NT2/D1 (cell line): ENCODE measurements at regions not wholly inside any gene's neighbourhood (a gene's known extent, or its start where the extent isn't known, plus 50 kb on each side); places are given as distances from the start of the nearest gene placed in this dataset.

Experiments
- SUZ12 ChIP-seq: IDR thresholded peaks from 2 replicates; pipeline ENCODE4 v1.6.1; 2011; ENCODE audit not compliant: insufficient read length, insufficient read depth; ENCODE audit errors: extremely low read depth
- YY1 ChIP-seq: IDR thresholded peaks from 2 replicates; pipeline ENCODE4 v1.6.1; 2011; ENCODE audit not compliant: insufficient read length, insufficient read depth
- ZNF274 ChIP-seq: IDR thresholded peaks from 2 replicates; pipeline ENCODE4 v1.6.1; 2011; ENCODE audit warnings: mild to moderate bottlenecking, low read depth, low read length

GRCh38 chrX:53794181-53794580 is 107.7 kb upstream of the HUWE1 start:
- TF ChIP-seq YY1, result no peak
- no peak for TF ChIP-seq SUZ12
- TF ChIP-seq ZNF274, result no peak
